GM21381 (cell line): ENCODE measurements at regions not wholly inside any gene's neighbourhood (a gene's known extent, or its start where the extent isn't known, plus 50 kb on each side); places are given as distances from the start of the nearest gene placed in this dataset.
"Not testable (repeated sequence)": the region's sequence is repeated elsewhere in the genome, so short reads cannot be mapped to it uniquely, and the experiment has no call there.

Experiments
- ATAC-seq: cut with Tn5 transposase; IDR thresholded peaks from one replicate; pipeline ENCODE4 v1.9.1; 2021; ENCODE audit warnings: mild to moderate bottlenecking, moderate library complexity; ENCODE audit not compliant: unreplicated experiment

GRCh38 chr2:22185251-22185650 lies 1061.5 kb downstream of the TDRD15 start:
- no peak for ATAC-seq

DNA sequence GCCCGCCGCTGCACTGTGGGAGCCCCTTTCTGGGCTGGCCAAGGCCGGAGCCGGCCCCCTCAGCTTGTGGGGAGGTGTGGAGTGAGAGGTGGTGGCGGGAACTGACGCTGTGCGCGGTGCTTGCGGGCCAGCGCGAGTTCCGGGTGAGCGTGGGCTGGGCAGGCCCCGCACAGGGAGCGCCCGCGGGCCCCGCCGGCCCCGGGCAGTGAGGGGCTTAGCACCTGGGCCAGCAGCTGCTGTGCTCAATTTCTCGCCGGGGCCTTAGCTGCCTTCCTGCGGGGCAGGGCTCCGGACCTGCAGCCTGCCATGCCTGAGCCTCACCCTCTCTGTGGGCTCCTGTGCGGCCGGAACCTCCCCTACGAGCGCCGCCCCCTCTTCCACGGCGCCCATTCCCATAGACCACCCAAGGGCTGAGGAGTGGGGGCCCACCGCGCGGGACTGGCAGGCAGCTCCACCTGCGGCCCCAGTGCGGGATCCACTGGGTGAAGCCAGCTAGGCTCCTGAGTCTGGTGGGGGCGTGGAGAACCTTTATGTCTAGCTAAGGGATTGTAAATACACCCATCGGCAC lies 1062.6 kb downstream of the TDRD15 start:
- ATAC-seq = not testable (repeated sequence)

GRCh38 chr2:22189893-22190480 lies 1066.2 kb downstream of the TDRD15 start:
- no peak for ATAC-seq

GRCh38 chr2:22194218-22194617 lies 1070.5 kb downstream of the TDRD15 start:
- ATAC-seq = no peak

DNA sequence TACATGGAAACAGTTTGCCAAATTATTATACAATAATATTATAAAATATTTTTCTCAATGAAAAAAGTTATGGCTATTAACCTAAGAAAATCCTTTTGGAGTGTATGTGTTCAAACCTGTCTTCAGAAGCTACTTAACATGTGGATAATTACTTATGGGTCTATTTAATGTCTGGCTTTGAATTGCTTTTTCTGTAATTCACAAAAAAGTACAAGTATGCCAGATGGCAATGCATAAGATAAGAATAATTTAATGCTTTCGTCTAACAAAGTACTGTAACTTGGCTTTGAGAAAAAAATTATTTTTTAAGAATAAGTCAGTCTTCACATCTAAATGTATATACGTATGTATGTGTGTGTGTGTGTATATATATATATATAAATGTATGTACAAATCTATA lies 1073.0 kb downstream of the TDRD15 start:
- no peak for ATAC-seq

- no peak for ATAC-seq
Measured at GRCh38 chr2:22198381-22199283, 1074.9 kb downstream of the TDRD15 start.

GRCh38 chr2:22199994-22200393 lies 1076.2 kb downstream of the TDRD15 start:
- ATAC-seq = no peak

GRCh38 chr2:22209545-22209944 lies 1085.8 kb downstream of the TDRD15 start:
- ATAC-seq = no peak

- ATAC-seq = no peak
Measured at GRCh38 chr2:22213237-22213636, 1089.5 kb downstream of the TDRD15 start.

- no peak for ATAC-seq
Measured at GRCh38 chr2:22215517-22215916, 1091.7 kb downstream of the TDRD15 start.

DNA sequence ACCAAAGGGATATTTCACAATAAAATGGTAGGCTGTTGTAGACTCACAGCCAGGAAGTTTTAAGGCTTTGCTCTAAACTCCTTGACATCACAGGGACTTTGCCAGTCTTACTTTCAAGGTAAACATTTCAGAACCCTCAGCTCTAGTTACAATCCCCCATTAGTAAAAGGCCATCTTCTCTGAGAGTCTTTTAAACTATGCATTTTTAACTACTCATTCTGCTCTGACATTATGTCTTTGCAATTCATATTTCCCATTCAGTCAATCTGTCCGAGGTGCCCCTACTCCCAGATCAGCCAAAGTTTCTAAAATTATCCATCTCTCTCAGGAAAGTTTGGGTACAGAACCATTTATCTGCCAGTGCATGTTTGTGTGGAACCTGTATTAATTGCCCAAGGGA lies 1094.1 kb downstream of the TDRD15 start:
- ATAC-seq = no peak

GRCh38 chr2:22221006-22221405 lies 1097.2 kb downstream of the TDRD15 start:
- no peak for ATAC-seq

GRCh38 chr2:22238967-22239366 lies 1115.2 kb downstream of the TDRD15 start:
- ATAC-seq = no peak

- no peak for ATAC-seq
Measured at GRCh38 chr2:22247466-22247865, 1123.7 kb downstream of the TDRD15 start.

GRCh38 chr2:22248851-22249250 lies 1125.1 kb downstream of the TDRD15 start:
- no peak for ATAC-seq

DNA sequence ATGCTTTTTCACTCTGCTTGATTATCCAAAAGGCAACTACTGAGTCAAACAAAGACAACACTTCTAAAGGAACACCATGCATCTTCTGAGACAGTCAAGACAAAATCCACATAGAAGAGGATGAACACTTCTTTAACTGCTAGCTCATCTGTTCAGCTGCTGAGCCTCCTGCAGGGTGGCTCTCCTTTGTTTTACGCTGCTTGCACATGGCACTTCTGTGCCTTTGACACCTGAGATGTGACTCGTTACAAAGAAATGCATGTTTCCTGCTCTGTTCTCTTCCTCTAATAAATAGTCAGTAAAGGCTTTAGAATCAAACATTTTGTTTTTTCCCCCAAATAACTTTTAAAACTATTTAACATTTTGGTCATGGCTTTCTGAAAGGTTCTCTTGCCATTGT lies 1129.4 kb downstream of the TDRD15 start:
- no peak for ATAC-seq

GRCh38 chr2:22261165-22261564 lies 1123.8 kb upstream of the KLHL29 start:
- ATAC-seq = no peak

- no peak for ATAC-seq
Measured at GRCh38 chr2:22270341-22270740, 1114.6 kb upstream of the KLHL29 start.

DNA sequence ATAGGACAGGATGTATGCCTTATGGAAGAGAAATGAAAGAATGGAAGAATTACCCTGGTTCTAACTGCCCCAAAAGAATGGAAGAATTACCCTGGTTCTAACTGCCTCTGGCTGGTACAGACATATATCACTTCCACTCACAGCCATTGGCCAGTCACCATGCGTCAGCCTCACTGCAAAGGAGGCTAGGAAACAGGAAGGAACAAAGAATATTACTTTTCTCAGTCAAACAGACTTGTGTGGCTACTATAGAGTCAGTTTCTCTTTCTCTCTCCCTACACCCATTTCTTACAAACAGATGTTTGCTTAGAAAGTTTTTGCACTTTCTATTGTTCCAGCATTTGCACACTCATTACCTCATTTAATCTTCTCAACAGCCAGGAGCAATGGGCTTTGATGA lies 1111.1 kb upstream of the KLHL29 start:
- no peak for ATAC-seq

DNA sequence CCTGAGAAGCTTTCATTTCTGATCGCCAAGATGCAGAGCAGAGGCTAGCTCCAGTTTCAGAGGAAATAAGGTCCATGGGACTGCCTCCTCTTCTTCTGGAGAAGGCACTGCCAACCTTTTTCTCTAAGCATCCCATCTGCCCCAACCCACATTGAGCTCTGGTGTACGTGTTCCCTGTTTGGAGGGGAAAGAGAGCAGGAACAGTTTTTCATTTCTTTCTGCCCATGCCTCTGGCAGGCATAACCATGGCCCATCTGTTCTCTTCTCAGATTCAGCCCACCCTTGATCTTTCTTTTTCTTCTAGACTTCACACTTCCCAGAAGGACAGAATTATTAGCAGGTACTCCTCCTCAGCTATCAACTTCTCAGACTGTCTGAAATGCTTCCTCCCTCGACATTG lies 1110.3 kb upstream of the KLHL29 start:
- ATAC-seq = no peak

DNA sequence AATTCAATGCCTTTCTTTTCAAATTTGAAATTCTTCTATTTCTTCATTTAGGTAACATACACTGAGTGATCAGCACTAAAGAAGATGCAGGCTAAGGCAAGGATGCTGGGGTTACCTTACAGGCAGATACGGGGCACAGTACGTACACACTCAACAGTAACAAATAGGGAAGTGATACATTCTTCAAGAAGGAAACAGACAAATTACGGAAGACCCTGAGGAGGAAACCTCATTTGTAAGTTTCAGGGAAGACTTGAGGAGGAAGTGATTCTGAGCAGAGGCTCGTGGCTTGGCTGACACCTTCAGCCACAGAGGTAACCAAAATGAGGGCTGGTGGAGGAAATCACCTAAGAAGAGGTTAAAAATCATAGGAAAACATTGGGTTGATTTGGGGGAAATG lies 1108.3 kb upstream of the KLHL29 start:
- no peak for ATAC-seq

DNA sequence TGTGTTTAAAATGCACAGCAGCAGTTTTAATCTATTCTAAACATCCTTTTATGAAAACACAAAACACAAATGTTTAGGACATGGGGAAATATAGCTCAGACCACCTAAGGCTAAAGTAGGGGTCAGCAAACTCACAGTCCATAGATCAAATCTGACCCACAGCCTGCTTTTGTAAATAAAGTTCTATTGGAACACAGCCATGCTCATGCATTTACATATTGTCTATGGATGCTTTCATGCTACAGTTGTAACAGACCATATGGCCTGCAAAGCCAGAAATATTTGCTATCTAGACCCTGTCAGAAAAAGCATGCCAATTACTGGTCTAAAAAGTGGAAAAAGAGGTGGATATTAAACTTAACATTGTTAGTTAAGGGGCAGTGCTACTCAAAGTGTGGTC lies 1105.4 kb upstream of the KLHL29 start:
- ATAC-seq = no peak
